HG03196 (cell line): ENCODE measurements at regions not wholly inside any gene's neighbourhood (a gene's known extent, or its start where the extent isn't known, plus 50 kb on each side); places are given as distances from the start of the nearest gene placed in this dataset.

Source experiments
- ATAC-seq: cut with Tn5 transposase; IDR thresholded peaks from one replicate; pipeline ENCODE4 v1.9.1; 2021; ENCODE audit not compliant: unreplicated experiment

GRCh38 chr6:14934013-14934412 lies 311.9 kb upstream of the JARID2 start:
- no peak for ATAC-seq

GRCh38 chr6:14934844-14935243 lies 311.0 kb upstream of the JARID2 start:
- no peak for ATAC-seq

GRCh38 chr6:14936861-14937260 lies 309.0 kb upstream of the JARID2 start:
- no peak for ATAC-seq

GRCh38 chr6:14943116-14943515 lies 302.8 kb upstream of the JARID2 start:
- ATAC-seq: no peak

- no peak for ATAC-seq
Measured at GRCh38 chr6:14944593-14944992, 301.3 kb upstream of the JARID2 start.

- no peak for ATAC-seq
Measured at GRCh38 chr6:14945461-14946185, 300.2 kb upstream of the JARID2 start.

GRCh38 chr6:14946753-14947152 lies 299.1 kb upstream of the JARID2 start:
- no peak for ATAC-seq

GRCh38 chr6:14948586-14949245 lies 297.2 kb upstream of the JARID2 start:
- no peak for ATAC-seq

GRCh38 chr6:14950103-14950969 lies 295.5 kb upstream of the JARID2 start:
- ATAC-seq: no peak

GRCh38 chr6:14950970-14951276 lies 294.9 kb upstream of the JARID2 start:
- no peak for ATAC-seq

GRCh38 chr6:14951704-14952103 lies 294.2 kb upstream of the JARID2 start:
- ATAC-seq: no peak

GRCh38 chr6:14953836-14954235 lies 292.0 kb upstream of the JARID2 start:
- no peak for ATAC-seq

- ATAC-seq: no peak
Measured at GRCh38 chr6:14957355-14958059, 288.4 kb upstream of the JARID2 start.

GRCh38 chr6:14959324-14959885 lies 286.5 kb upstream of the JARID2 start:
- no peak for ATAC-seq

GRCh38 chr6:14964556-14965270 lies 281.2 kb upstream of the JARID2 start:
- no peak for ATAC-seq

- ATAC-seq: no peak
Measured at GRCh38 chr6:14965424-14966075, 280.3 kb upstream of the JARID2 start.

- no peak for ATAC-seq
Measured at GRCh38 chr6:14966096-14966905, 279.6 kb upstream of the JARID2 start.

- no peak for ATAC-seq
Measured at GRCh38 chr6:14966906-14967711, 278.8 kb upstream of the JARID2 start.
